Vagina (tissue), 2 donors: ENCODE measurements at regions not wholly inside any gene's neighbourhood (a gene's known extent, or its start where the extent isn't known, plus 50 kb on each side); places are given as distances from the start of the nearest gene placed in this dataset.

Experiments used
- POLR2A ChIP-seq, 2 donors: fragments of 450-650 bp; IDR thresholded peaks; one replicate each; pipeline ENCODE4 v1.6.1; 2017; ENCODE audit warnings: antibody characterized with exemption in 2 of 2, mild to moderate bottlenecking in 2 of 2, moderate library complexity in 2 of 2
- TF ChIP-seq, protein P1 (sequence below), 3 experiments: fragments of 450-650 bp in 2 of 3; fragments of 200-600 bp in 1 of 3; sonication (generic) in 1 of 3; IDR thresholded peaks; one replicate each; pipeline ENCODE4 v1.5.1; 2017 to 2019; ENCODE audit warnings: antibody characterized with exemption in 3 of 3, mild to moderate bottlenecking in 2 of 3, moderate library complexity in 2 of 3

DNA sequence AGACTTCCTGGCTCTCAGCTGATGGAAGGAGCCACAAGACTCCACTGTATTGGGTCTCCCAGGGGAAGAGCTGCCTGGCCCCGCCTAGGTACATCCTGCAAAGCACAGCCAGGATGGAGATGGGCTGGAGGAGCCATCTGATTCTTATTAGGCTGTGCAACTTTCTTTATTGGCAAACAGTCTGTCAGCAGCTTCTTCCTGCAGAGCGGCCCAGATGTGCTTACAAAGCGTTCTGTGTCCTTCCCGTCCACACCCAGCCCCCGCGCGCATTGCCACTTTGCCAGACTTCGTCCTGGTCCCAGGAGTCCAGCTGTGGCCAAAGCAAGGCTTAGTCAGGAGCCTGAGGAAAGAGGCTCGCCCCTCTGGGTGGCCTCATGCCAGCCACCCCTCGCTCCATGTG is 409.3 kb downstream of the ZNF536 start:
- no peak for TF ChIP-seq POLR2A (IDR thresholded peaks at IDR 0.05)
- TF ChIP-seq, protein P1, sequence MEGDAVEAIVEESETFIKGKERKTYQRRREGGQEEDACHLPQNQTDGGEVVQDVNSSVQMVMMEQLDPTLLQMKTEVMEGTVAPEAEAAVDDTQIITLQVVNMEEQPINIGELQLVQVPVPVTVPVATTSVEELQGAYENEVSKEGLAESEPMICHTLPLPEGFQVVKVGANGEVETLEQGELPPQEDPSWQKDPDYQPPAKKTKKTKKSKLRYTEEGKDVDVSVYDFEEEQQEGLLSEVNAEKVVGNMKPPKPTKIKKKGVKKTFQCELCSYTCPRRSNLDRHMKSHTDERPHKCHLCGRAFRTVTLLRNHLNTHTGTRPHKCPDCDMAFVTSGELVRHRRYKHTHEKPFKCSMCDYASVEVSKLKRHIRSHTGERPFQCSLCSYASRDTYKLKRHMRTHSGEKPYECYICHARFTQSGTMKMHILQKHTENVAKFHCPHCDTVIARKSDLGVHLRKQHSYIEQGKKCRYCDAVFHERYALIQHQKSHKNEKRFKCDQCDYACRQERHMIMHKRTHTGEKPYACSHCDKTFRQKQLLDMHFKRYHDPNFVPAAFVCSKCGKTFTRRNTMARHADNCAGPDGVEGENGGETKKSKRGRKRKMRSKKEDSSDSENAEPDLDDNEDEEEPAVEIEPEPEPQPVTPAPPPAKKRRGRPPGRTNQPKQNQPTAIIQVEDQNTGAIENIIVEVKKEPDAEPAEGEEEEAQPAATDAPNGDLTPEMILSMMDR (IDR thresholded peaks at IDR 0.05): no peak
